HG02852 (cell line): ENCODE measurements at regions not wholly inside any gene's neighbourhood (a gene's known extent, or its start where the extent isn't known, plus 50 kb on each side); places are given as distances from the start of the nearest gene placed in this dataset.

Experiments used
- ATAC-seq: cut with Tn5 transposase; IDR thresholded peaks from one replicate; pipeline ENCODE4 v1.9.1; 2021; ENCODE audit warnings: mild to moderate bottlenecking, moderate library complexity; ENCODE audit not compliant: unreplicated experiment

GRCh38 chr11:15859411-15859810 lies 496.9 kb downstream of the SOX6 start:
- ATAC-seq: no peak

GRCh38 chr11:15861256-15861655 lies 495.1 kb downstream of the SOX6 start:
- no peak for ATAC-seq

DNA sequence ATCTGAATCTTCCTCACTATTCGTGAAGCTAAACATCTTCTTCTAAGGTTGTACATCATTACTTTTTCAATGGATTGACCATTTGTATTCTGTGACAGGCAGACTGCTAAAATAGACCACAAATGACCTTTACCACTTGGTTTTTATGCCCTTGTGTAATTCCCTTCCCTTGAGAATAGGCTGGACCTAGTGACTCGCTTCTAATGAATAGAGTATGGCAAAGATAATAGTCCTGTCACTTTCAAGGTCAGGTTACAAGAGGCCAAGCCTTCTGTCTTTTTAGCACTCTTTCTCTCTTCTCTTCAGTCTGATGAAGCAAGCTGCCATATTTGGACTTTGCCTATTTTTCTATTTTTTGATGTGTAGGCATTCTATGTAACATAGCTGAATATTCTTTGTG lies 492.9 kb downstream of the SOX6 start:
- no peak for ATAC-seq

DNA sequence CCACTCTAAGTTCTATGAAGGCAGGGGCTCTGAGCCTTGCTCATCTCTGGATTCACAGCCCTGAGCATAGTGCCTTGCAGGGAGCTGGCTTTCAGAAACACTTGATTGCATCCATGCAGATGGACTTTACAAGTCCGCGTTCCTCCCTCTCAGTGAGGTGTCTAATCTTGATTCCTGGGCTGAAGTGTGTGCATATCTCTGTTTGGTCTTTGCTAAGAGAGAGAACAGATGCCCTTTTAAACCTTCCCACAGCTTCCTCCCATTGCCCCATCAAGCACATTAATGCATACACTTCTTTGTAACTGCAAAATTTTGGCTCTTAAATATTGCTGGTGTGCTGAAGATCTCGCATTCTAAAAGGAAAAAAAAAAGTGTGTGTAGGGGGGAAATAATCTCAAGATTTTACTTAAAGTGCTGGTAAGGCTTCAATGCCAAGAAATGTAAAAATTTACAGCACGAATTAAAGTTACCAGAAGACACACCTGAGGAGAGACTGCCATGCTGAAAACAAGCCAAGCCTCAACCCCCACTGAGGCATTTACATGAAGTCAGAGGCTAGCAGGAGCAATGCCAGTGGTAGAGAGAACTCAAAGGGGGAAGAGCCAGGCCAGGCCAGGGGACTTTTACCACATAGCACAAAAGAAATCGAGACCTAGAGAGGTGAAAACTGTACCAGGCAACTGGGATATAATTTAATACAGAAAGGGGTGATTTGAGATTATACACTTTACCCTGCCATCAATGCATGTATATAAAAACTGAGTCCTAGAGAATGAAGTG lies 492.1 kb downstream of the SOX6 start:
- no peak for ATAC-seq

GRCh38 chr11:15865212-15865987 lies 490.9 kb downstream of the SOX6 start:
- ATAC-seq: no peak

DNA sequence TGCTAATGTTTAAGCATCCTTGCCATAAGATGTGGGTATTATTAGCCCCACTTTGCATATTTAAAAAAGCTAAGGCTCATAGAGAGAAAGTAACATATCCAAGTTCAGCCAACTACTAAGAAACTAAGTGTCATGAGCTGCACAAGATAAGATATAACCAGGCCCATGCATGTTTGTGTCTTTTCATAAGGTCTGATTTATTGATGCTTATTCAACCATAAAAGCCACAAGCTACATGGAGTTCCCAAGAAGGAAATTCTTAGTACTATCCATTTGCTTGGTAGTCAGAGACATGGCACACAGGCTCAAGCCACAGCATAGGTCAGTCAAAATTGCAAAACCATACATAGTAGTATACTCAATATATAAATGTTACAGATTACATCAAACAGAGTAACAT lies 488.5 kb downstream of the SOX6 start:
- ATAC-seq: no peak

DNA sequence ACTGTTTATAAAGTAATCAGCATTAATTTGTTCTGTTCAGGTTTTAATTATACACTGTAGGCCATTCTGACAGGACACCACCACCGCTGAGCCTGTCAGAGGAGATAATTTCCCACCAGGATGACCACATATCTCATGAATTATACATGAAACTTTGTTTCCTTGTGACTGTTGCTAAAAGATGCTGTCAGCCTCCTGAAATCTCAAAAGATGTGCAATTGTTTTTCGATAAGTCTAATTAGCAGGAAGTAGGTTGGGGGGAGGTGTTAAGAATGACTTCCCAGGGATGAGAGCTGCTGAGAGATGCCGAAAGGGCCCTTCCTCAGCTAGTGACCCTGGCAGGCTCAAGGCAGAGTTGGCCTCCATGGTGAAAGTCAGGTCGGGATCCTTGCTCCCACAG lies 485.4 kb downstream of the SOX6 start:
- ATAC-seq: no peak

DNA sequence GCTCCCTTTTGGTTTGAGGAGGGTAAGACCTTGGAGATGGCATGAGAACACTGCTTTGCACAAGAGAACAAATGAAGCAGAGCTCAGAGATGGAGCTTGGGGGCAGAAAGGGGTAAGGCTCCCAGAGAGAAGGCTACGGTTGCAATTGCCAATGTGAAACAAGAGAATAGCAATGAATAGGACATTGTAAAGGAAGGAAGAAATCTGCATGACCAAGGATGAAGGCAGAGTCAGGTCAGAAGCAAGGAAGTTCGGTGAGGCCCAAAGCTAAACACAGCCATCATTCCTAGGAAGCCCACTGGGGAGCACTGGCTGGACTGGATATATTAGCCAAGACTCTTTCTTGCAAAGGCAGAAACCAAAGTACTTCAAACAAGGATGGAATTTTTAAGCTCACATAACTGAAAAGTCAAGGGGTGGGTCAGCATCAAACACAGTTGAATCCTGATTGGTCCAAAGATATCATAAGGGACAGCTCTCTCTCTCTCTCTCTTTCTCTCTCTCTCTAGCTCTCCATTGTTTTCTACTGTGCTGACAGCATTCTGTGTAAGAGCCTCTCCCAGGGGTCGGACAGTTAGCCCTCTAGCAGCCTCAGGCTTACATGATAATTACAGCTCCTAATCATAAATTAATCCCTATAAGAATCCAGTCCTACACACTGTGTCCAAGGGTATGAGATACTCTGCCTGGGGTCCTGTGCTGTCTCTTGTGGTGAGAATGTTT lies 484.3 kb downstream of the SOX6 start:
- ATAC-seq: no peak

GRCh38 chr11:15873501-15873900 lies 482.8 kb downstream of the SOX6 start:
- ATAC-seq: no peak

DNA sequence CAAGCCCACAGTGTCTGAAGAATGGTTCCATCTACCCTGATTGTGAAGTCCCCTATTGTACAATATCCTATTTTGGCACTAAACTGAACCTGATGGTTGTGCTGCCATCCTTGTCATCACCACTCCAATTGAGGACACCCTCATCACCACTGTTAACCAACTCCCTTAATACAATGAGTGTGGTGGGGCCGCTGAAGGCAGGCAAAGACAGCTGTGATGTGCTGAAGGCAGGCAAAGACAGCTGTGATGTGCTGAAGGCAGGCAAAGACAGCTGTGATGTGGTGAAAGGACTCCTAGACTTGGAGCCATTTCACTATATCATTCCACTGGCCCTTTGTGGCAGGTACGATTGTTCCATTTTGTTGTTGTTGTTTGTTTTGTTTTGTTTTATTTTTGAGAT lies 481.6 kb downstream of the SOX6 start:
- ATAC-seq: no peak

DNA sequence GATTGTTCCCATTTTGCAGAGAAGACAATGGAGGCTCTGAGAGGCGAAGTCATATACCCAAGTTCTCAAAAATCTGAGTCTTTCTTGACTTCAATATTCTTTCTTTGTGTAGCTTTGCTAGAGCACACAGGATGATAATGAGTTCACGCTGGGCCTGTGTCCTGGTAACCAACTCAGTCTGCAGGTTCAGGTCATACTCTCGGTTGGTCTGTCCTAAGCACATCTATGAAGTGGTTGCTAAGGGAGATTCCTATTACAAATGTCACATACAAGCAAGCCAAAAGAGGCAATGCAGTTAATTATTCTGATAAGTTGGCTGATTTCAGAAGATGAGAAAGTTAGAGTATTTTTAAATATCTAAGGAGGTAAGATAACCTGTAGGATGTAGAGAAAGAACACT lies 481.0 kb downstream of the SOX6 start:
- ATAC-seq: no peak

DNA sequence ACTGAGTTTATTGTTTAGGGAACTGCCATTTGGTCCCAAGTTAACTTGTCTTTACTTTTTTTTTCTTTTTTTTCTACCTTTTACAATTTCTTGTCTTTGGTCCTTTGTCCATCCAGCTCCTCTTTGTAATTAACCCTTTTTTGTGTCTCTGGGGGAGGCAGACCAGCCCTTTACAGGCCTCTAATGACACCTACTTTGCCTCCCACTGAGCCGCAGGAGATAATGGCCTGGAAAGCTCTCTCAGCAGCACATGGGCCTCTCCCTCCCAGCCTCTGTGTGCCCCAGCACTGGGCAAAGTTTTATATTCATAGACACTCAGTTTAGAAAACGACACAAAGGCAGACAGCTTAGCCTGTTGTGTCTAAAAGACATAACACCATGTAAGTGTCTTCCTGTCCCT lies 480.4 kb downstream of the SOX6 start:
- ATAC-seq: no peak

DNA sequence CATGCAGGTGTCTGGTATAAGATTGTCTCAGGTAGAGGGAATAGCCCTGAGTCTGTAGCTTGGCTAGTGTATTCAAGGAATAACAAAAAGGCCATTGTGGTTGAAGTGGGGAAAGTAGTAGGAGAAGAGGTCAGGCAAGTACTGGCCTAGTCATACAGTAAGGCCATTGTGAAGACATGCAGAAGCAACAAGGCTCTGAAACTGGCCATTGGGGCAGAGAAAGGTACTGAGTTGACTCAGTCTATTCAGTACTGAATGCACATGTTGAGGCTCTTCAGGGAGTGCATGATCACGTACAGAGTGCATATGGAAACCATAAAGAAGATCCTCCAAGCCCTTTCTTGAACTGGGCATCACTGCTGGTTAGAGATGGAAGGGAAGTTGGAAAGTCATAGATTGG lies 477.6 kb downstream of the SOX6 start:
- no peak for ATAC-seq

GRCh38 chr11:15880291-15880690 lies 476.1 kb downstream of the SOX6 start:
- ATAC-seq: no peak

DNA sequence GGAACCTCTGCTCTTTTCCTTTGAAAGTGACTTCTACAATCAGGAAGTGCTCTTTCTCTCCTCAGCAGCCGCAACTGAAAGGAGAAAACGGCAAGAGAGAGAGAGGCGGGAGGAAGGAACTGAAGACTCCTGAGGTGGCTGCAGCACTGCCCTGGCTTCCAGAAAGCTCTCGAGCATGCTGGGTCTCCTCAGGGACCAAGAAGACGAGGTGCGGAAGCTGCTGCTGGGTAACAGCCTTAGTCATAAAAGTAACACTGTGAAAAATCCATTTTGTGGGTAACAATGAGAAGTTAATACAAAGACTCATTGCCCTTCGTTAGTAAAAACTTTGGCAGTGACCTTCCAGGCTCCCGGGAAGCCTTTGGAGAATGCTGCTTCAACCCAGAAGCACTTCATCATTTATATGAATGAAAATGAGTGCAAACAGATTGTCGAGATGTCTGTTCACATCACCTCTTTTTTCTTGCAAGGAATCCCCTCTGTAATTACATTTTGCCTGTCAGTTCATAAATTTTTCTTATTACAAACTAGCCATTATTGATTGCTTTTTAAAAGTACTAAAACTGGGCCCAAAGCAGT lies 473.4 kb downstream of the SOX6 start:
- ATAC-seq: no peak

DNA sequence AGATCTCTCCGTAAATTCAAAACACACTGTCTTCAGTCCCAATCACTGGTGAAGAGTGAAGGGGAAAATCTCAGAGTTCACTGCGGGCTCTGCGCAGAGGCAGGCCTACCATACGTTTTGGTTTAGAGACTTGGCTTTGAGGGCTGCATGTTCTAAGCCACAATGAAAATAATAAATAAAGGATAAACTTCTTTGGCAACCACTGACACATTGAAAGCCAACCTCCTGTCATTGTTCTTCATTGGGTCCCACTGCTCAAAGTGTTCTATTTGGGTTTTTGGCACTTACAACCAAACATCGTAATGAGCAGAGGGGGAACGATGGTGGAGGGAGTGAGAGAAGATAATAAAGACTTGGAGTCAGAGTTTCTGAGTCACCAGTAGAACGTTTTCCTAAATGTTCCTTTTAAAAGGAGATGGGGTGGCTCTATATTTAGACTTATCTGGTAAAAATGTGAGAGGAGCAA lies 472.9 kb downstream of the SOX6 start:
- no peak for ATAC-seq

DNA sequence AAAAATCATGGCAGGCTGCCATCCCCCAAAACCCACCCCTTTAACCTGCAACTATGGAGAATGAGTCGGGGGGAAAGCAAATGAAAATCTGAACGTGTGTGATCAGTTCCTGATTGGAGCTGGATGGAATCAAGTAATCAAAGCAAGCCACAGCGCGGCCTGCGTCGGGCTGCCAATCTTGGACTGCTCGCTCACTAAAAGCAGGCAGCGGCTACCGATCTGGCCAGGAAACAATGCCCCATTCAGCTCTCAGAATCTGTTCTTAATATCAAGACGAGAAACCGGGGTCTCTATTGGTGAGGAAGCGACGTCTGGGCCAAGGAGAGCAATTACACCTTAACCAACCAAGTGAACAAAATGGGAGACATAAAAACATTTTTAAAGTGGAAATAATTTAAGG lies 472.2 kb downstream of the SOX6 start:
- ATAC-seq: no peak

GRCh38 chr11:15884777-15885540 lies 471.4 kb downstream of the SOX6 start:
- ATAC-seq: no peak

- ATAC-seq: no peak
Measured at GRCh38 chr11:15885854-15886253, 470.5 kb downstream of the SOX6 start.

DNA sequence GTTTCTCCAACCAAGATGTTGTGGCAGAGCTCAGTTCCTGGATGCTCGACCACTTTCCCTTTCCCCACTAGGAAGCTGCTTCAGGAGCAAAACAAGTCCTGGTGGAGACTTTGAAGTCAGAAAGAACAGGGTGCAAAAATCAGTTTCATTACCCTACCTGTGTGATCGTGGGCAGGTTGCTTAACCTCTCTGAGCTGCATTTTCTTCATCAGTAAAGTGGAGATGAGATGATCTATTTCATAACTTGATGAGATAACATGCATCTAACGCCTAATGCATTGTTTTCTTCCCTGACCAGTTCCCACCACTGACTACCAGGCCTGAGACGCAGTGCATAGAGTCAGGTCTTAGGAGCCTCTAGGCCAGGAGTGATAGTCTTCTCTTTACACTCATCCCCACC lies 470.0 kb downstream of the SOX6 start:
- ATAC-seq: no peak

- no peak for ATAC-seq
Measured at GRCh38 chr11:15886866-15887265, 469.5 kb downstream of the SOX6 start.
